GM13977 (cell line): ENCODE measurements at regions not wholly inside any gene's neighbourhood (a gene's known extent, or its start where the extent isn't known, plus 50 kb on each side); places are given as distances from the start of the nearest gene placed in this dataset.

Experiments
- DNase-seq: peaks from one replicate; pipeline ENCODE4 v3.0.0; 2012; ENCODE audit warnings: low spot score
- CTCF ChIP-seq: IDR thresholded peaks from 2 replicates; pipeline ENCODE4 v1.5.1; 2012; ENCODE audit warnings: mild to moderate bottlenecking, control low read depth; ENCODE audit not compliant: insufficient read depth; ENCODE audit errors: extremely low read depth, missing control alignments
- in situ Hi-C: fragments of 300-500 bp; cut with MboI; formaldehyde crosslinking; loops from one replicate; pipeline ENCODE4 v1.12.0; 2022; ENCODE audit warnings: low sequenced_read_pairs, low pct_unique_long_range_greater_than_20kb, mixed read lengths, inconsistent platforms; ENCODE audit not compliant: unreplicated experiment

GRCh38 chr3:194849166-194849875 is 163.6 kb downstream of the FAM43A start:
- in situ Hi-C loops: no loop called here
- no peak for TF ChIP-seq CTCF
- no peak for DNase-seq

- DNase-seq: no peak
- in situ Hi-C loops: no loop called here
- TF ChIP-seq CTCF: no peak
These were observed 165.6 kb downstream of the FAM43A start for GRCh38 chr3:194851254-194851653.

- no peak for TF ChIP-seq CTCF
- in situ Hi-C loops: no loop called here
- DNase-seq: no peak
These were observed 166.3 kb downstream of the FAM43A start for GRCh38 chr3:194851941-194852340.

- no peak for DNase-seq
- in situ Hi-C loops: no loop called here
- TF ChIP-seq CTCF: no peak
These were observed 166.7 kb downstream of the FAM43A start for GRCh38 chr3:194852345-194852744.

- no peak for TF ChIP-seq CTCF
- in situ Hi-C loops: no loop called here
- DNase-seq: no peak
These were observed 167.3 kb downstream of the FAM43A start for GRCh38 chr3:194852831-194853508.

GRCh38 chr3:194854206-194854605 is 168.5 kb downstream of the FAM43A start:
- DNase-seq: no peak
- no peak for TF ChIP-seq CTCF
- in situ Hi-C loops: no loop called here
